ENCODE measurements at regions not wholly inside any gene's neighbourhood (a gene's known extent, or its start where the extent isn't known, plus 50 kb on each side); places are given as distances from the start of the nearest gene placed in this dataset.

- H3K27ac ChIP-seq (ENCODE audit: insufficient read depth, low read length): no peak overlapping the region
- no peak overlapping the region for H2AFZ ChIP-seq (ENCODE audit: low read length)
- no peaks in the 10 kb centered on the region for H3K4me1 ChIP-seq (ENCODE audit: control insufficient read depth, extremely low read depth, insufficient read depth, low read length)
- no peak for TF ChIP-seq CTCF (conservative IDR thresholded peaks at IDR 0.05 in 1 of 2, IDR thresholded peaks at IDR 0.05 in 1 of 2; ENCODE audit: low read depth in 1 of 2, low read length in 2 of 2)
- TF ChIP-seq EZH2 (IDR thresholded peaks at IDR 0.05; ENCODE audit: low read length, missing control alignments): no peak
- H3K9ac ChIP-seq (ENCODE audit: insufficient read depth, low read length): no peak overlapping the region
- no peaks in the 10 kb centered on the region for H3K9me3 ChIP-seq (ENCODE audit: control insufficient read depth, insufficient read depth, low read depth, low read length)
- H4K20me1 ChIP-seq (ENCODE audit: control insufficient read depth, extremely low read depth, insufficient read depth, low read length): no peaks in the 10 kb centered on the region
- DNase-seq (ENCODE audit: low read depth in 2 of 2): no peak
- no peaks in the 10 kb centered on the region for H3K36me3 ChIP-seq (ENCODE audit: control insufficient read depth, insufficient read depth, low read length)
- H3K27me3 ChIP-seq (ENCODE audit: control insufficient read depth, insufficient read depth, low read length): no peaks in the 10 kb centered on the region
- H3K79me2 ChIP-seq (ENCODE audit: control insufficient read depth, insufficient read depth, low read length): no peaks in the 10 kb centered on the region
- no peak overlapping the region for H3K4me3 ChIP-seq (replicated peaks in 1 of 4; ENCODE audit: control extremely low read depth in 1 of 4, insufficient read depth in 1 of 4, low read depth in 3 of 4, low read length in 4 of 4)
- H3K4me2 ChIP-seq (ENCODE audit: extremely low read depth, insufficient read depth, low read length): no peak overlapping the region
These were observed 209.9 kb upstream of the C16orf82 start for GRCh38 chr16:26856791-26857190.

- H4K20me1 ChIP-seq (ENCODE audit: control insufficient read depth, extremely low read depth, insufficient read depth, low read length): no peaks in the 10 kb centered on the region
- no peak overlapping the region for H3K4me2 ChIP-seq (ENCODE audit: extremely low read depth, insufficient read depth, low read length)
- H2AFZ ChIP-seq (ENCODE audit: low read length): no peak overlapping the region
- H3K79me2 ChIP-seq (ENCODE audit: control insufficient read depth, insufficient read depth, low read length): no peaks in the 10 kb centered on the region
- no peaks in the 10 kb centered on the region for H3K27me3 ChIP-seq (ENCODE audit: control insufficient read depth, insufficient read depth, low read length)
- H3K4me3 ChIP-seq (replicated peaks in 1 of 4; ENCODE audit: control extremely low read depth in 1 of 4, insufficient read depth in 1 of 4, low read depth in 3 of 4, low read length in 4 of 4): no peak overlapping the region
- no peaks in the 10 kb centered on the region for H3K4me1 ChIP-seq (ENCODE audit: control insufficient read depth, extremely low read depth, insufficient read depth, low read length)
- no peak overlapping the region for H3K9ac ChIP-seq (ENCODE audit: insufficient read depth, low read length)
- no peak for TF ChIP-seq CTCF (conservative IDR thresholded peaks at IDR 0.05 in 1 of 2, IDR thresholded peaks at IDR 0.05 in 1 of 2; ENCODE audit: low read depth in 1 of 2, low read length in 2 of 2)
- no peak for TF ChIP-seq EZH2 (IDR thresholded peaks at IDR 0.05; ENCODE audit: low read length, missing control alignments)
- H3K27ac ChIP-seq (ENCODE audit: insufficient read depth, low read length): no peak overlapping the region
- no peaks in the 10 kb centered on the region for H3K36me3 ChIP-seq (ENCODE audit: control insufficient read depth, insufficient read depth, low read length)
- no peak for DNase-seq (ENCODE audit: low read depth in 2 of 2)
- no peaks in the 10 kb centered on the region for H3K9me3 ChIP-seq (ENCODE audit: control insufficient read depth, insufficient read depth, low read depth, low read length)
These were observed 209.4 kb upstream of the C16orf82 start for GRCh38 chr16:26857371-26857770.

GRCh38 chr16:26860506-26860905, 206.2 kb upstream of the C16orf82 start:
- Histone ChIP-seq H3K9me3 (ENCODE audit: control insufficient read depth, insufficient read depth, low read depth, low read length) (no peaks in the 10 kb centered on the region), H3K27ac (ENCODE audit: insufficient read depth, low read length) (no peak overlapping the region), H3K27me3 (ENCODE audit: control insufficient read depth, insufficient read depth, low read length) (no peaks in the 10 kb centered on the region), H3K4me1 (ENCODE audit: control insufficient read depth, extremely low read depth, insufficient read depth, low read length) (no peaks in the 10 kb centered on the region), H3K9ac (ENCODE audit: insufficient read depth, low read length) (no peak overlapping the region), H3K4me3 (replicated peaks in 1 of 4; ENCODE audit: control extremely low read depth in 1 of 4, insufficient read depth in 1 of 4, low read depth in 3 of 4, low read length in 4 of 4) (no peak overlapping the region), H3K4me2 (ENCODE audit: extremely low read depth, insufficient read depth, low read length) (no peak overlapping the region), H3K36me3 (ENCODE audit: control insufficient read depth, insufficient read depth, low read length) (no peaks in the 10 kb centered on the region), H4K20me1 (ENCODE audit: control insufficient read depth, extremely low read depth, insufficient read depth, low read length) (no peaks in the 10 kb centered on the region), H2AFZ (ENCODE audit: low read length) (no peak overlapping the region), H3K79me2 (ENCODE audit: control insufficient read depth, insufficient read depth, low read length) (no peaks in the 10 kb centered on the region)
- TF ChIP-seq EZH2 (IDR thresholded peaks at IDR 0.05; ENCODE audit: low read length, missing control alignments): no peak
- TF ChIP-seq CTCF (conservative IDR thresholded peaks at IDR 0.05 in 1 of 2, IDR thresholded peaks at IDR 0.05 in 1 of 2; ENCODE audit: low read depth in 1 of 2, low read length in 2 of 2): no peak
- DNase-seq (ENCODE audit: low read depth in 2 of 2): no peak

All from fibroblast of lung (primary cell).